GF-D8 (cell line): ENCODE measurements at regions not wholly inside any gene's neighbourhood (a gene's known extent, or its start where the extent isn't known, plus 50 kb on each side); places are given as distances from the start of the nearest gene placed in this dataset.
"Not testable (repeated sequence)": the region's sequence is repeated elsewhere in the genome, so short reads cannot be mapped to it uniquely, and the experiment has no call there.

Experiments used
- DNase-seq: peaks from one replicate; lab custom pipeline; 2025; lab: John Stamatoyannopoulos, UW

GRCh38 chr10:81444242-81444929 is 430.6 kb upstream of the NRG3 start:
- no peak for DNase-seq

GRCh38 chr10:81450651-81451050 is 424.3 kb upstream of the NRG3 start:
- DNase-seq = no peak

DNA sequence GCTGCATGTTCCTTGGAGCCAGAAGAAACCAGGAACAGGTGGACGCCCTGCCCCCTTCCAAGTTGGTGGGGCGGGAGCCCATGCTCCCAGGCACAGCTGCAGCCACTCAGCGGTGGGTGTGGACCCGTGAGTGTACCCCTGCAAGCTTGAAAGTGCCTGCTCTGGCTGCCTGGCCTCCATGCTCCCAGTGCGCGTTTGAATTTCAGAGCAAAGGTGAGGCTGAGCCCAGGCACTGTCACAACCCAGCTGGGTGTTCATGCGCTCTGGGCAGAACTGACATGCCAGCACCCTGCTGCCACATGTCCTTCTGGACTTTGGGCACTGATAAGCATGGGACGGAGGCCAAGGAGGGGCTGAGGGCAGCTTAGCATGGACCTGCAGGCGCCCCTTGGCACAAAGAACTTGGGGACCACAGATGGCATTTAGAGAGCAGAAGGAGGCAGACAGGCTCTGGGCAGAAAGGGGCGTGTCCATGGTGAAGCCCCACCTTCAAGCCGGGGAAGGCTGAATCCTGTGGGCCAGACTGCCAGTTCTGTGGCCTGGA is 402.0 kb upstream of the NRG3 start:
- DNase-seq = no peak

DNA sequence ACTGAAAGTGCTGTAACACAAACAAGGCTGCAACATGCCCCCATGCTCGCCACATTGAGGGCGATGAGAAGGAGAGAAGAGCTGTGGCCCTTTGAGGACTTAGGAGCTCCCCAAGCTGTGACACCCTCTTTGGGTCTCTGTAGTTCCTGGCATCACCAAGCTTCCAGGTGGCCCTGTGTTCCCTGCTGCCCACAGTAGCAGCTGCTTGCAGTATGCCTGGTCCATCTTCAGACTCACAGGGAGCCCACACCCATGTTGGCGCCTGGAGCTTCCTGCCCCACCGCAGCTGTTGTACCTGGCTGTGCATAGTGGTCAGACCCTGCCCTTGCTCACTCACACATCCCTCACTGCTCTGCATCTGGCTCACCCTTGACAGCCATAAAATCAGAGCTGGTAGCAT is 401.2 kb upstream of the NRG3 start:
- no peak for DNase-seq

DNA sequence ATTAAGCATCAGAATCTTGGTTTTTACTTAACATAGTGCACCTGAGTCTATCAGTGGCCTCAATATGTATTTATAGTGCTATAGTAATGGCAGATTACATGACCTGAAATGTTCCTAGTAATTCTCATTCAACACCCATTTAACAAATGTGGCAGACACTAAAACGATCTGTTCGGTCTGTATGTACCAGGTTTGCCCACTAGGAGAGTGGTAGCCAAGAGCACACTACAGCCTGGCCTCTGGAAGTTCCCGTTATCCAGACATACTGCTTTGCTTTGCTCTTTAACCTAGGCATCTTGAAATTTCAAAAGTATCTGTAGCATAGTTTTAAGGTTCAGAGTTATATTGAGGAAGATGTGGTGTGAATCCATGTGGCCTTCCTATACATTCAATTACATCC is 395.7 kb upstream of the NRG3 start:
- DNase-seq = no peak

- DNase-seq = no peak
These were observed 378.4 kb upstream of the NRG3 start for GRCh38 chr10:81496626-81497025.

DNA sequence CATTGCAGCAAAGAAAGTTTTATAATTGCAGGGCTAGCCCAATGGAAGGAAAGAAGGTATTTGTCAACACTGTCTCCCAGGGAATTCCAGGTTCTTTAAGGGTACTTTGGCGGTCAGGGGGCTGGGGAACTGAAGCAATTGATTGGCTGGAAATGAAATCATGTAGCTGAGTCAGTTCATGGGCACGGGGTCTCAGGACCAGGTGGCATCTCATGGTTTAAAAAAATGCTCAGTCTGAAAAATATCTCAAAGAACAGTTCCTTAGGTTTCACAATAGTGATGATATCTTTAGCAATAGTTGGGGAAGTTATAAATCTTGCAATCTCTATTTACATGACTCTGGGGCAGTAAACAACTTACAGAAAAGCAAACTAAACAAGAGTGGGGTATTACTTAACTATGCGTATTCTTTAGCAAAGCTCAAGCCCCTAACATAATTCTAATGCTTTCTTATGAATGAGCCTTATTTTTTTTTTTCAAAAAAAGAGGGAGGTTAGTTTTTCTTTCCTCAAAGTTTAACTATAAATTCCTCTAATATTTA is 376.9 kb upstream of the NRG3 start:
- no peak for DNase-seq

- DNase-seq = no peak
These were observed 372.2 kb upstream of the NRG3 start for GRCh38 chr10:81502677-81503359.

- not testable (repeated sequence) for DNase-seq
These were observed 369.2 kb upstream of the NRG3 start for GRCh38 chr10:81505777-81506176.

GRCh38 chr10:81514811-81515210 is 360.2 kb upstream of the NRG3 start:
- DNase-seq = no peak

DNA sequence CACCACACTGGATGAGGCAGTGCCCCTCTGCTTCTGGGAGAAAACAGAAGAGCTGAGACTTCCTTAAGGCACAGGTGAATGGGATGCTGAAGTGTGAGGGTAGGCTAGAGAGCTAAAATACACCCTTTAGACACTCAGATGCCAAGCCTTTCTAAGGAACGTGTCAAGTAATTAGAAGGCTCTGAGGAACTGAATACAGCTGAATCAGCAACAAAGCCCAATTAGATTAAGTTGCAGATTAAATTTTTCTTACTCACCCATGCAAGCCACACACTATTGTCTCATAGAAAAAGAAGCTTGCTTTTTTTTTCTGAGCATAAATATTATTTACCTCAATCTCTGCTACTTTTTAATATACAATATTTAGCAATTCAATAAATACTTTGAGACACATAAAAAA is 354.3 kb upstream of the NRG3 start:
- no peak for DNase-seq

DNA sequence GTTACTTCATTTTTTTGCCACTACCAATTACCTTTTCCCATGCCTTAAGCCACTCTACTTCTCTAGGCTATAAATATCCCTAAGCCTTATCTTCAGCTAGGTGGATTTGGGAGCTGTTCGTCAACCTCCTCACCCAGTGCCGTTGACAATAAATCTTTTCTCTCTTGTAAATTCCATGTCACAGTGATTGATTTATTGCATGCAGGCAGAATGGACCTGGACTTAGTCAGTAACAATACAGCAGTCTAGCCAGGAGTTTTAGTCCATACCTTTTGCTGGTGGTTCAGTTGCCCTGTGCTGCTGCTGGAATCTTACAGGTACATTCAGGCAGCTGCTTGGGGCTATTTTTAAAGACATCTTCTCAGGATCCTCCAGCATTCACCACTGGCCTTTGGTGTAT is 350.5 kb upstream of the NRG3 start:
- DNase-seq = no peak

- DNase-seq = no peak
These were observed 342.6 kb upstream of the NRG3 start for GRCh38 chr10:81532403-81532802.

GRCh38 chr10:81534991-81535390 is 340.0 kb upstream of the NRG3 start:
- DNase-seq = no peak

- DNase-seq = no peak
These were observed 333.5 kb upstream of the NRG3 start for GRCh38 chr10:81541517-81541916.

GRCh38 chr10:81546243-81546642 is 328.8 kb upstream of the NRG3 start:
- no peak for DNase-seq

- no peak for DNase-seq
These were observed 326.8 kb upstream of the NRG3 start for GRCh38 chr10:81548160-81548559.

DNA sequence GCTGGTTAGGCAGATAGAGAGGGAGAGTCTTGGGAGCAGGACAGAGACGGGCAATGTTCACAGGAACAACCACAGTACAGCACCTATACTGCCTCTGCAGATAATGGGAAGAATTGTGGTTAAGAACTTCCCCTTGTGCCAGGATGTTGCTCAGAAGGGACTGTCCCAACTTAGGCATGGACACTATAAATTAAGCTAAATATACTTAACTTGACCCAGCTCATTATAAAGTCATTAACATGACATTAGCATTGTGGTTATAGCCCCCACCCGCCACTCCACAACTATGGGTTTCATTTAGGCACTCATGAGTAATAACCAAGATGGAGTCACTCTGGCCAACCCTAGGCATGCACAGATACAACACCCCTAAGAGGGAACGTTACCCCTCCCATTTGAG is 310.9 kb upstream of the NRG3 start:
- DNase-seq = no peak

- no peak for DNase-seq
These were observed 305.5 kb upstream of the NRG3 start for GRCh38 chr10:81569488-81569887.

DNA sequence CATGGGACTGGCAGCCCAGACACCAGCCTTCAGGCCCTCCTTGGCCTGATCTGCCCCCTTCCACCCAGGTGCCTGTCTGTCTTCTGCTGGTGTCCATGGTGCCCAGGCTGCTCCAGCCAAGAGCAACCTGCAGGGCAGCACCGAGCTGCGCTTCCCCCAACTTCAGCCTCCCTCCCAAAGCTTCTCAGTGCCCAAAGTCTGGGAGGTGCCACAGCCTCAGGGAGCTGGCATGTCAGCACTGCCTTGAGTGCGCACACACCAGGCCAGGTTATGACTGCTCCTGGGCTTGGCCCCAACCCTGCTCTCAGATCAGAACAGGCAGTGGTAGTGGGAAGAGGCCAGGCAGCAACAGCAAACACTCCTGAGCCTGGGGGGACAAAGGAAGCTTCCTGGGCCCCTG is 304.6 kb upstream of the NRG3 start:
- DNase-seq = no peak

DNA sequence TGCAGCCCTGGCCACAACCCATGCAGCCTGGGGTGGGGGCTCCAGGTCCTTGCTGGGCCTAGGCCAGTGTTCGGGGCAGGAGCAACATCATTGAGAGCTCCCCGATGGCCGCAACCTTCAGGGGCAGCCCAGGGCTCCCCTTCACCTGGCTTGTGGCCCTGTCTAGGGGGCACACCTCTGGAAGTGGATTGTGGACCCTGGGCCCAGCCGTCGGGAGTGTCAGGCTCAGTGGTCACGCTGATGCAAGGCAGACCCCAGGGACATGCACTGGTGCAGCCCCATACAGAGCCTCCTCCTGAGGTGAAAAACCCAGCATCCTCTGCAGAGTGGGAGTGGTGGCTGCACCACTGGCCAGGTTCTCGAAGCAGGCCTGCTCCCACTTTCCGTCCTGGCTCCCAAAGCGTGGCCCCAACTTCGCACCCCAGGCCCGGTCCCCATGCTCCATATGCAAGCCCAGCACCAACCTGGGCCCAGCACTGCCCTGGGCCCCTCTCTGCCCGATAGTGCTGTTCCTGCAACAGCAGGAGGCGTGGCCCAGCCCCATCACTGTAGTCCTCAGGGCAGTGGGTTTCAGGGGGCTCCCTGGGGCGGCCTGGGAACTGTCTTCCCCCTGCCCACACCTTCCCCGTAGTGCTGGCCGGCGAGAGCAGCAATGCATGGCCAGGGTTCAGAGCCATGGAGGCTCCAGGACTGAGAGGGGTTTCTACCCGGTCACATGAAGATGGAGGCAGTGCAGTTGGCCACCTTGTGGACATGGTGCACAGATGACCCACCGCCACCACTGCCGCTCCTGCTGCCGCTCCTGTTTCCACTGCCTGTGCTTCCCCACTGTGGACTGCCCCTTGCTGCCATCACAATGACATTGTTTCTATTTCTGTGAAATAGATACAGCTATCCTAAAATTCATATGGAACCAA is 303.9 kb upstream of the NRG3 start:
- DNase-seq = no peak

GRCh38 chr10:81575036-81575435 is 300.0 kb upstream of the NRG3 start:
- DNase-seq = no peak
